ENCODE measurements at regions not wholly inside any gene's neighbourhood (a gene's known extent, or its start where the extent isn't known, plus 50 kb on each side); places are given as distances from the start of the nearest gene placed in this dataset.

- DNase-seq (ENCODE audit: low read depth in 3 of 3), result no peak
Measured at GRCh38 chr17:71681427-71682173, 439.2 kb upstream of the SOX9 start.

GRCh38 chr17:71682174-71682494, 438.7 kb upstream of the SOX9 start:
- no peak for DNase-seq (ENCODE audit: low read depth in 3 of 3)

- no peak for DNase-seq (ENCODE audit: low read depth in 3 of 3)
Measured at GRCh38 chr17:71689782-71690181, 431.0 kb upstream of the SOX9 start.

GRCh38 chr17:71699907-71700306, 420.9 kb upstream of the SOX9 start:
- no peak for DNase-seq (ENCODE audit: low read depth in 3 of 3)

- DNase-seq (ENCODE audit: low read depth in 3 of 3), result no peak
Measured at GRCh38 chr17:71703701-71704100, 417.1 kb upstream of the SOX9 start.

- no peak for DNase-seq (ENCODE audit: low read depth in 3 of 3)
Measured at GRCh38 chr17:71709271-71709890, 411.4 kb upstream of the SOX9 start.

- no peak for DNase-seq (ENCODE audit: low read depth in 3 of 3)
Measured at GRCh38 chr17:71709946-71710345, 410.9 kb upstream of the SOX9 start.

- no peak for DNase-seq (ENCODE audit: low read depth in 3 of 3)
Measured at GRCh38 chr17:71710816-71711215, 410.0 kb upstream of the SOX9 start.

- no peak for DNase-seq (ENCODE audit: low read depth in 3 of 3)
Measured at GRCh38 chr17:71713846-71714245, 407.0 kb upstream of the SOX9 start.

GRCh38 chr17:71724339-71724738, 396.5 kb upstream of the SOX9 start:
- DNase-seq (ENCODE audit: low read depth in 3 of 3), result no peak

- DNase-seq (ENCODE audit: low read depth in 3 of 3), result no peak
Measured at GRCh38 chr17:71725811-71726210, 395.0 kb upstream of the SOX9 start.

- DNase-seq (ENCODE audit: low read depth in 3 of 3), result no peak
Measured at GRCh38 chr17:71726341-71726740, 394.5 kb upstream of the SOX9 start.

- DNase-seq (ENCODE audit: low read depth in 3 of 3), result no peak
Measured at GRCh38 chr17:71727292-71727691, 393.5 kb upstream of the SOX9 start.

- DNase-seq (ENCODE audit: low read depth in 3 of 3), result no peak
Measured at GRCh38 chr17:71727723-71728122, 393.1 kb upstream of the SOX9 start.

- no peak for DNase-seq (ENCODE audit: low read depth in 3 of 3)
Measured at GRCh38 chr17:71730871-71731270, 389.9 kb upstream of the SOX9 start.

- DNase-seq (ENCODE audit: low read depth in 3 of 3), result no peak
Measured at GRCh38 chr17:71735893-71736292, 384.9 kb upstream of the SOX9 start.

GRCh38 chr17:71740866-71741265, 380.0 kb upstream of the SOX9 start:
- no peak for DNase-seq (ENCODE audit: low read depth in 3 of 3)

- DNase-seq (ENCODE audit: low read depth in 3 of 3), result no peak
Measured at GRCh38 chr17:71741836-71742235, 379.0 kb upstream of the SOX9 start.

- no peak for DNase-seq (ENCODE audit: low read depth in 3 of 3)
Measured at GRCh38 chr17:71748872-71749271, 371.9 kb upstream of the SOX9 start.

- no peak for DNase-seq (ENCODE audit: low read depth in 3 of 3)
Measured at GRCh38 chr17:71753070-71753469, 367.8 kb upstream of the SOX9 start.

GRCh38 chr17:71757156-71757555, 363.7 kb upstream of the SOX9 start:
- no peak for DNase-seq (ENCODE audit: low read depth in 3 of 3)

- DNase-seq (ENCODE audit: low read depth in 3 of 3), result no peak
Measured at GRCh38 chr17:71757956-71758355, 362.9 kb upstream of the SOX9 start.

- no peak for DNase-seq (ENCODE audit: low read depth in 3 of 3)
Measured at GRCh38 chr17:71759422-71760060, 361.3 kb upstream of the SOX9 start.
